ENCODE measurements at regions not wholly inside any gene's neighbourhood (a gene's known extent, or its start where the extent isn't known, plus 50 kb on each side); places are given as distances from the start of the nearest gene placed in this dataset.

GRCh38 chr2:183214680-183215079 is 90.4 kb downstream of the NUP35 start:
- in situ Hi-C loops (cut with MboI; ENCODE audit: low sequenced_read_pairs, unreplicated experiment), result no loop called here
- no peak for DNase-seq (ENCODE audit: low spot score)

DNA sequence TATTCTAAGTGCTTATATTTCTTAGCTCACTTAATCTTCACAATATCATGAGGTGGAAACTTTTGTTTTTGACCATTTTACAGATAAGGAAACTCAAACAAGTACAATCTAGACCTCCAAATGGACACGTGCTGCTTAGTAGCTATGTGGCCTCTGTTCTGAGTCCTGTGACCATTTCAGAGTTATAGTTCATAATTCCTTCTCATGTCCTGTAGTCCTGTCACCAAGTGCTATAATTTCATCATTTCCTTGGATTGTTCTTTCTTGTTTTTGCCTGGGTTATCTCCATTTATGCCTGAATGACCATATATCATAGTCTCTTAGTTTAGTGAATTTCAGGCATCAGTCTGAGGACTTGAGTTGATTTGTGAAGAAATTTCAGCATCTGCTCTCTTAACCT is 91.7 kb downstream of the NUP35 start:
- TF ChIP-seq, protein P1, sequence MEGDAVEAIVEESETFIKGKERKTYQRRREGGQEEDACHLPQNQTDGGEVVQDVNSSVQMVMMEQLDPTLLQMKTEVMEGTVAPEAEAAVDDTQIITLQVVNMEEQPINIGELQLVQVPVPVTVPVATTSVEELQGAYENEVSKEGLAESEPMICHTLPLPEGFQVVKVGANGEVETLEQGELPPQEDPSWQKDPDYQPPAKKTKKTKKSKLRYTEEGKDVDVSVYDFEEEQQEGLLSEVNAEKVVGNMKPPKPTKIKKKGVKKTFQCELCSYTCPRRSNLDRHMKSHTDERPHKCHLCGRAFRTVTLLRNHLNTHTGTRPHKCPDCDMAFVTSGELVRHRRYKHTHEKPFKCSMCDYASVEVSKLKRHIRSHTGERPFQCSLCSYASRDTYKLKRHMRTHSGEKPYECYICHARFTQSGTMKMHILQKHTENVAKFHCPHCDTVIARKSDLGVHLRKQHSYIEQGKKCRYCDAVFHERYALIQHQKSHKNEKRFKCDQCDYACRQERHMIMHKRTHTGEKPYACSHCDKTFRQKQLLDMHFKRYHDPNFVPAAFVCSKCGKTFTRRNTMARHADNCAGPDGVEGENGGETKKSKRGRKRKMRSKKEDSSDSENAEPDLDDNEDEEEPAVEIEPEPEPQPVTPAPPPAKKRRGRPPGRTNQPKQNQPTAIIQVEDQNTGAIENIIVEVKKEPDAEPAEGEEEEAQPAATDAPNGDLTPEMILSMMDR (IDR thresholded peaks at IDR 0.05; ENCODE audit: borderline replicate concordance, control extremely low read depth, extremely low read depth, insufficient read depth, missing control alignments), result no peak

More at GRCh38 chr2:183214680-183215079, 90.4 kb downstream of the NUP35 start:
- TF ChIP-seq, protein P1 (IDR thresholded peaks at IDR 0.05; ENCODE audit: borderline replicate concordance, control extremely low read depth, extremely low read depth, insufficient read depth, missing control alignments), result no peak

GRCh38 chr2:183219888-183220287 is 95.6 kb downstream of the NUP35 start:
- in situ Hi-C loops (cut with MboI; ENCODE audit: low sequenced_read_pairs, unreplicated experiment), result no loop called here
- TF ChIP-seq, protein P1 (IDR thresholded peaks at IDR 0.05; ENCODE audit: borderline replicate concordance, control extremely low read depth, extremely low read depth, insufficient read depth, missing control alignments), result no peak
- DNase-seq (ENCODE audit: low spot score), result no peak

More for the DNA sequence above, 91.7 kb downstream of the NUP35 start:
- in situ Hi-C loops (cut with MboI; ENCODE audit: low sequenced_read_pairs, unreplicated experiment), result no loop called here
- no peak for DNase-seq (ENCODE audit: low spot score)

GRCh38 chr2:183222751-183223150 is 98.5 kb downstream of the NUP35 start:
- in situ Hi-C loops (cut with MboI; ENCODE audit: low sequenced_read_pairs, unreplicated experiment), result no loop called here
- TF ChIP-seq, protein P1 (IDR thresholded peaks at IDR 0.05; ENCODE audit: borderline replicate concordance, control extremely low read depth, extremely low read depth, insufficient read depth, missing control alignments), result no peak

DNA sequence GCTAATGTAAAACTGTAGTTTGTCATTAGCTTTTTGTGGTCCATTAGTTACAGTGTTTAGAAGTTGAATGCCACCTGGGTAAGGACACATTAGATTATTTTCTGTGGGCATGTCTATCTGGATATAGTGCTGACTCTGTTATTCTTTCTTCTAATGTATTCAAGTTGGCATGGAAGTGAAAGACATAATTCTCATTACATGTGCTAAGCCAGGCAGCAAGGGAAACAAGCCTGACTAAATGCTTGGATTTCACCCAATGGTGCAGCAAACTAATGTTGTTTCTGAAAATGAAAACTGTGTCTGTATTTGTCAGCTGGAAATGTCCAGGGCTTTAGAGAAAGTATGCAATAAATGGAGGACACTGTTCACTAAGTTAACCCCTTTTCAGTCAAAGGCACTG is 100.7 kb downstream of the NUP35 start:
- TF ChIP-seq, protein P1 (IDR thresholded peaks at IDR 0.05; ENCODE audit: borderline replicate concordance, control extremely low read depth, extremely low read depth, insufficient read depth, missing control alignments), result no peak
- in situ Hi-C loops (cut with MboI; ENCODE audit: low sequenced_read_pairs, unreplicated experiment), result no loop called here
- no peak for DNase-seq (ENCODE audit: low spot score)

More at GRCh38 chr2:183222751-183223150, 98.5 kb downstream of the NUP35 start:
- DNase-seq (ENCODE audit: low spot score), result no peak

DNA sequence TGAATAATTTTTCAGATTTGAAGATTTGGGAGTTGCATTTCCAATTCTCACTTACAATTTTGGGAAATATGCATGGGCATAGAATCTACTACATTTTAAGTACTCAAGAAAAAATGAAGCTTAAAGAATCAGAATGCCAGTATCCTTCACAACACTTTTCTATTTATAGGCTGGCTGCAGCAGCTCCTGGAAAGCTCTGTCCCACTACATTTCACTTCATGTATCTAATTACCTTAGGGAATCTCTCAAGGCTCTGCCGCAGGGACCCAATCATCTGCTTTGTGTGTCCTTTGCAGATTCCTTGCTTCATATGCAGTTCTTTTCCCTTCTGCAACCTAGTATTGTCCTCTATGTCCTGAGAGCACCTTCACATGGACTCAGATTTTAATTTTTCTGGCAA is 102.9 kb downstream of the NUP35 start:
- TF ChIP-seq, protein P1 (IDR thresholded peaks at IDR 0.05; ENCODE audit: borderline replicate concordance, control extremely low read depth, extremely low read depth, insufficient read depth, missing control alignments), result no peak
- in situ Hi-C loops (cut with MboI; ENCODE audit: low sequenced_read_pairs, unreplicated experiment), result no loop called here
- DNase-seq (ENCODE audit: low spot score), result no peak

DNA sequence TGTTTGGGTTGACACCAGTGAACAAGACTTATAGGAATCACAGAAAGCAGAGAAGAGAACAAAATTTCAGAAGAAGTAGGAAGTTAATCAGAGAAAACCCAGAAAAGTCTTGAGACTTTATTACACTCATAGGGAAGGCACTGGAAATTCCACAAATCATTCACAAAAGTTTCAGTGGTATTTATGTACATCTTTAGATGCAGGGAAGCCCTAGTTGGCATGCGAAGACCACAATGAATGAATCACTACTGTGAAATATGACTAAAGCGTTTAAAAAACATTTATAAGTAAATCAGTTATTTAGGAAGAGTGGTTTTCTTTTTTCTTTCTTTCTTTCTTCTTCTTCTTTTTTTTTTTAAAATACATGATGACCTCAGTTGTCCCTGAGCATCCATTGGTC is 105.1 kb downstream of the NUP35 start:
- TF ChIP-seq, protein P1 (IDR thresholded peaks at IDR 0.05; ENCODE audit: borderline replicate concordance, control extremely low read depth, extremely low read depth, insufficient read depth, missing control alignments), result no peak
- DNase-seq (ENCODE audit: low spot score), result no peak
- in situ Hi-C loops (cut with MboI; ENCODE audit: low sequenced_read_pairs, unreplicated experiment), result no loop called here
